ENCODE measurements at regions not wholly inside any gene's neighbourhood (a gene's known extent, or its start where the extent isn't known, plus 50 kb on each side); places are given as distances from the start of the nearest gene placed in this dataset.

DNA sequence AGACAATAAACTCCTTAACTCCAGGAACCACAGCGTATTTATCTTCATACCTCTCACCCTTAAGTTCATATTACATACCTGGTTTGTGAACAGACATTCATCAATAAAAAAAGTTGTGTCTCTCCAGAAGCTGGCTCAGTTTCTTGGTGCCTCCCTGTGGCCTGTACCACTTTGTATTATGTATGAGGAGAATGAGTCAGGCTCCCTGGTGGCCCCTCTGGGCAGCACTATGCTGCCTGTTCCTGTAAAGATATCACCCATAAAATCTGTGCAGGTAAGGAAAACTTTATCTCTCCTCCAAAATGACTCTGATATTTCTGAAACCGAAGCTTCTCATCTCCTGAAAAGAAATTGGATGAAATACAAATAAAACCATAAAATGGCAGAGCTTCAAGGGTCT, 198.4 kb upstream of the NT5C1B start:
- no peak for DNase-seq (ENCODE audit: low read depth in 3 of 3)

DNA sequence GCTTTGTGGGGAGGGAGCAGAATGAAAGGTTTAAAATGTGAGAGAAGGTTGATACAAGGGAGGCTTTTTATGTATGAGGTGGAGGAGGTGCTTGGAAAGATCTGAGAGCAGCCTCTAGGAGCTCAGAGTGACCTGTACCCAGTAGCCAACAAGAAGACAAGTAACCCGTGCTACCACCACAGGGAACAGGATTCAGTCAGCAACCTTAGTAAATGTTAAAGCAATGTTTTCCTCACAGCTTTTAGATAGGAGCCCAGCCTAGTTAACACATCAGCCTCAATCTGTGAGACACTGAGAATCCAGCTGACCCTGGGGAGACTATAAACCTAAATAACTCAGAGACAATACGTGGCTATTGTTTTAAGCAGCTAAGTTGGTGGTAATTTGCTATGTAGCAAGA, 194.9 kb upstream of the NT5C1B start:
- no peak for DNase-seq (ENCODE audit: low read depth in 3 of 3)

DNA sequence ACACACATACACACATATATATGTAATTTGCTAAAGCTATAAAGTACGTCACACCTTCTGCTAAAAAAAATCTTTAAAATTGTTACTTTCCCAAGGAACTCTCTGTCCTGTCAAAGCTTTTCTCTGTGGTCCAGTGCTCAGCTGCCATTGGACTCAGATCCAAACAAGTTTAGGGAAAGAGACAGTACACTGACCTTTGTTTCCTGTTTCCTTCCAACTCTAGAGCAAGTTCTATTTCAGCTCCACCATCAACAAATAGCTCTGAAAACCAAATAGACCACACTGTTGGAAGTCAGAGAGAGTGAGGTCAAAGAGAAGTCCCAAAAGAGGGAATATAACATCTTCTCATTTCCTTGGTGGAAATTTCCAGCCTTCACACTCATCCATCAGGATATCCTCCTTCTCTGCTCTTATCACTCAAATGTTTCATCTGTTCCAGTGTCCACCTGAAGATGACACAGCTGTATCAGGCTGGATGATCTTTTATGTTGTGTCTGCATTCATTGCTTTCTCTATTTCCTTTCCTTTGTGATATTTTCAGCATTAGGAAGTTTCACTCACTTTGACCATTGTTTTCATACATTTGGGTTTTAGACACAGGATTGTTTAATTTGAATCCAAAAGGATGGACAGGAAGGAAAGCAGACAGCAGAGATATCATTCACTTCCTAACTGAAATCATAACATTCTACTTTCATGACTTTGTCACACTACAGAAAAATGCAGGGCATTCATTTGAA, 192.3 kb upstream of the NT5C1B start:
- no peak for DNase-seq (ENCODE audit: low read depth in 3 of 3)

DNA sequence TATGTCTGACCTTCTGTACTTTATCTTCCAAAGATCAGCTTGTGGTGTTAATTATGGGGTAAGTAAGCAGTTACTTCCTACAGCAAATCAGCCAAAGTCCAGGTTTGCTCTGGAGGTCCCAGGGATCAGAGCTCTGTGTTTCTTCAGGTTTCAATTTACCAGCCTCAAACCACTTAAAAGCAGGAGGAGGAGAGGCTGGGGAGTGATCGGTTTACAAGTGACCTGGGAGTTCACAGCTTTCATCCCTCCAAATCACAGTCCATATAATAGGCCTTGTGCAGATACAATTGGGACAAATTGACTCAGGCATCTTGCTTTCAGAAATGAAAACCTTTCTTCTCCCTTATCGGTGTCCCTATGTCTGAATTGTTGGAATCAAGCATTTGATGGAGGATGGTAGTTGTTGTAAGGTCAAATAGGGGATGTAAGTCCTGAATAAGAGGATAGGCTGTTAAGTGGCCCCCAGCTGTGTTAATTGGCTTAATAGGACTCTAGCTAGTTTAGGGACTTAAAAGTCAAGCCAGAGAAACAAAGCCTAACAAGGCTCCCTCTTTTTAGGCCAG, 188.0 kb upstream of the NT5C1B start:
- DNase-seq (ENCODE audit: low read depth in 3 of 3), result no peak

DNA sequence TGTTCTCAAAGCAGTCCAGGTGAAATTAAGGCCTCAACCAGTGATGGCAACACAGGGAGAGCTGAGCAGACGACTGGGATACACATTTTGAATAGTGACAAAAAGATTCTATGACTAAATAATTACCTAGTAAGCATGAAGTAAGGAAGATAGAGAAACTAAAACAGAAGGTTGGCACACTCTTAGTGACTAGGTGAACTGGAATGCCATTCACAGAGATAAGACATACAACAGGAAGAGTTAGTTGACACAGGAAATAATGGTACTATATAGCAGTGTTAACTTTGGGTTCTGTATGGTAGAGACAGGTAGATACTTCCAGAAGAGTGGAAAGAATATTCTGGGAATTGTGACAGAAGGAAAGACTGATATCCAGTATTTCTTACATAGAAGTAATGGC, 181.8 kb upstream of the NT5C1B start:
- DNase-seq (ENCODE audit: low read depth in 3 of 3), result no peak

DNA sequence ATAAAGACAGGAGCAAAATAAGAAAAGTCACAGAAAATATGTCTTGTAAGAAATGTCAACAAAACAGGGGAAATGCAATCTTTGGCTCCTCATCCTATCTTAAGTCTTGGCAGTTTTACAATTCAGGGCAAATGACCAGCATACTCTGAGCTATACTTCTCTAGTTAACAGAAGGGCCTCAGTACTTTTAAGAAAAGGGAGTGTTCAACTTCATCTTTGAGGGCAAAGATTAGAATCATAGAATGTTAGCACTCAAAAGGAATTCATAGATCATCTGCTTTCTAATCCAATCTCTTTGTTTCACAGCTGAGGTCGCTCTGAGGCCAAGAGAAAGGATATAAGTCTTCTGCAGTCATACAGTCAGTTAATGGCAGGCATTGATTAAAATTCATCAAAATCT, 174.0 kb upstream of the NT5C1B start:
- no peak for DNase-seq (ENCODE audit: low read depth in 3 of 3)

DNA sequence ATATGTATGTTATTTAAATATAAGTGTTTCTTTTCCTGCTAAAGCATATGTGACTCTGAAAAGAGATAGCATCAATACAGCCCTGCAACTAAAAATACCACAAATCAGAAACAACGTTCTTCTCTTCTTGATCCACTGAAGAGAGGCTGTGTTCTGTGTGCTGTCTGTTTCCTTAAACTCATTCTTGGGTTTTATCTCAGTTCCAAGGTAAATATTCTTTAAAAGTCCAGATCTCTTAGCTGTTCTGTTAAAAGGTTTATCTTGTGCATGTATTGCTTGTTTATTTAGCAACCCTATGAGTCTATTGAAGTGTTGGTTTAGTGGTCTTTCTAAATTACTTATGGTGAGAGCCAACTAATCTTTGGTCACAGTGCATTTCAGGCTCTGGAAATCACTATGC, 173.3 kb upstream of the NT5C1B start:
- DNase-seq (ENCODE audit: low read depth in 3 of 3), result no peak

DNA sequence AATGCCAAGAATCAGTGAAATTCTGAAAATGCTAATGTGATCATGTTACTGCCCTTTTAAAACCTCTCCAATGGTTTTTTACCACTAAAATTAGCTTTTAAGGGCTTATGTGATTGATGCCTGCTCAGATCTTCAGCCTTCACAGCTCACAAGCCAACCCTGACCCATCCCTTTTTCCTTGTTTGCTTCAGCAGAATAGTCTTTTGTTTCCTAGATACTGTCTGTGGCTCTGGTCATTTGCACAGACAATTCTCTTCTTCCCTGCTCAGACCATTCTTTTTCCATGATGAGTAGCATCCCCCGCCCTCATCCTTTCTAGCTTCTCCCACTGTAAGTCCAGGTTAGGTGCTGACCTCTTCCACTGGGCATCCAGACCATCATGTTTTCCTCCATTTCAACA, 164.9 kb upstream of the NT5C1B start:
- DNase-seq (ENCODE audit: low read depth in 3 of 3), result no peak

DNA sequence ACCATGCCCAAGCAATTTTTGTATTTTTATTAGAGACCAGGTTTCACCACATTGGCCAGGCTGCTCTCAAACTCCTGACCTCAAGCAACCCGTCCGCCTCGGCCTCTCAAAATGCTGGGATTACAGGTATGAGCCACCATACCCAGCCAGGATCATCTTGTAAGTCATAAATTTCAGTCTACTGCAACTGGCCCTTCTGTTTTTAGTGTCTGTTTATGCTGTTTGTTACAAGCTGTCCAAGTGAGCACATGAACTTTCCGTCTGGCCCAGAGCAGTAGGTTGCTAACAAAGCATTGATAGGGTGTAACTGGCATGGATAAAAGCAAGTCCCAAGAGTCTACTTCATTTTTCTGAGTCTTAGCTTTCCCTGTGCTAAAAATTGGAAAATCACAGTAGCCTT, 164.4 kb upstream of the NT5C1B start:
- DNase-seq (ENCODE audit: low read depth in 3 of 3), result no peak

DNA sequence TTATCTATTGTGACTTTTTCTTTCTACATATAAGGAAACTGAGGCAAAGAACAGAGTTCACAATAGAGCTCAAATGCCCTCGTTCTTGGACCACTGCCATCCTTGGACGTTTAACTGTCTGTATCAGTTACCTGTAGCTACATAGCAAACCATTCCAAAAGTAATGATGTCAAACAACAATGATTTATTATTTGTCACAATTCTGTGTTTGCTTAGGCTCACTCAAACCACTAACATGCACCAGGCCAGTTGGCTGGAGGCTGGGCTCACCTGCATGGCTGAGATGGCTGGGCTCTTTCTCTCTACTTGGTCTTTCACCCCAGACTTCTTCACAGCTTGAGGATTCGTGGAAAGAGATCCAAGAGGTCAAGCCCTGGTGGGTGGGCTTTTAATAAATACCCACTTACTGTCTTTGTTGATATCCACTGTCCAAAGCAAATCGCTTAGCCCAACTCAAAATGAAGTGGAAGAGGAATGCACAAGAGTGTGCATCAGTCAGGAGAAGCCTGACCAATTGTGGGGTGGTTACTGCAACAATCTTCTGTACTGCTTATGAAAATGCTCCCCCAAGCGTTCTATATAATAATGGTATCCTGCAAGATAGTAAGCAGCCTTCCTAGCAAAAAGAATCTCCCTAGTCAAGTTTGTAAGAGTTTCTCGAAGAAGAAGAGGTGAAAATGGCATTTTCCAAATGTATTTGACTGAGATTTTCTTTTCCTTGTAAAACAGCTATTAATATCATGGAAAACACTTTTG, 163.5 kb upstream of the NT5C1B start:
- DNase-seq (ENCODE audit: low read depth in 3 of 3), result no peak

DNA sequence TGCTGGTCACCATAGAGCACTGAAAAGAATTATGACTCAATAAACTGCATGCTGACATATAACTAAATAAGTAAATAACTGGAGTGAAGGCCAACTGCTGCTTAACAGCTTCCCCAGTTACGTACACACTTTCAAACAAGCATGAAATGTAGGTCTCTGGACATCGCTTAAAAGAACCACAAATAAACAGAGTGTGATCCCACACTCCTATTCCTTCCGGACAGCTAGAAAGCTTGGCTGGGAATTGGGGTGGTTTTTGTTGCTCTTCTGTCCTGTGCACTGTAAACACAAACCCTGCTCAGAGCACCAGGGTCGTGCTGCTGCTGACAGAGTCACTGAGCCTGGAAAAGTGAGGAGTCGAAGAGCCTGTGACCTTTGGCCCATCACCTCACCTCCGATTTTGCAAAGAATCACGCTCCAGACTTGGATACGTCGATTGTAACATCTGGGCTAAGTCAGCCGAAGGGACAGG, 162.7 kb upstream of the NT5C1B start:
- no peak for DNase-seq (ENCODE audit: low read depth in 3 of 3)

DNA sequence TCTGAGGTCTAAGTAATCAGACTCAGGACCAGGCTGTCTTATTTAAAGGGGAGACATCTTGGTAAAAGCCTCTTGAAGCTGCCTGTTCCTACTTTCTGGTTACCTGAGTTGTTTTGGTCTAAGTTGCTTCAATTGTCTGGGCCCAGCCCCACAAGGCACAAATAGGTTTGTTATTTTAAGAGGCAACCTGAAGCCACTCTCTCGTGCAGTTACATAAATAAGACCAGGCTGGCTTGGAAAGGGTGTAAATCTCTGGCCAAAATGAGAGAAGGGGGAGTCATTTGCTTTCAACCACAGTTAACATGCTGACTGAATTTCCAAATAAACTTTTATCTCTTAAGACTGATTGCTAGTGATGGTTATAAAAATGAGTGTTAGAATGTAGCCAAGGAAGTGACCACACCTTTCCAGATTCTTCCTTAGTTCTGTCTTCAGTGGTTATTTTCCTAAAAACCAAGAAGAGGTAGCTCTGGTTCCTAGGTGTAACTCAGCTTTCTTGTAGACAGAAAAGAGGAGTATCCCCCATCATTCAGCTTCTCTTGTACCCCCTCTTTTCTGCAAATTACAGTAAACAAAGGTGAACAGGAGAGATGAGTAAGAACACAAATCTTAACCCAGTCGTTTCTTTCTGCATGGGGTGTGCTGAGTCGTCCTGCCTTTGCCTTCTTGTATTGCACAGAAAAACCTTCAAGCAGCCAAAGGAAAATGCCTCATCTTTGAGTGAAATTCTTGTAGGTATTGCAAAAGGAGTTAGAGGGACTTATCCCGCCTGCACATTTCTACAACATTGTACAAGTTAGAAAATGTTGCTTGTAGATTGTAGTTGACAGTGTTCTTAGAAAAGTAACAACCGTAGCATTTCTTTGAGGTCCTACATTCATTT, 161.5 kb upstream of the NT5C1B start:
- DNase-seq (ENCODE audit: low read depth in 3 of 3), result no peak

DNA sequence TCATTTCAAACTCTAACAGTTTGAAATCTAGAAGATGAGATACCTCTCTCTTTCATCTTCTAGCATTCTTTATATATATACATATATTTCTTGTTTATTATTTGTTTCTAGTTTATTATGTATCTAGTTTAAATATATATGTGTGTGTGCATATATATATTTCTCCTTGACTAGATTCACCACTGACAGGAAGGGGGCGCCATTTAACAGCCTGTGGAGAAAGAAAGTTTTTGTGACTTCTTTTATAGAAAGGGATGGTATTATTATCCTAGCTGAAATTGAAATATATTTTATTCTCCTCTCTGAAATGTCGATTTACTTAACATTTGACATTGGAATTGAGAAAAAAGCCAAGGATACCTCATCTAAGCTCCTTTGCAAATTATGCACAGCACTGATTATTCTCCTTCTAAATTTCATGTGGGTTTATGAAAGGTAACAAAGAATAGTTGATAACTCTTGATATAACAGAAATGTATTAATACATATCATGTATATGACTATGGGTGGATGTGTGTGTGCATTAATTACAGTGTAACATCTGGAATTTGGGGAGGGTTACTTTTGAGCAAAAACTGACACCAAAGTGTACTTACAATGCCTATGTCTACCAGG, 160.7 kb upstream of the NT5C1B start:
- DNase-seq (ENCODE audit: low read depth in 3 of 3), result peak in 2 of 3 experiments; percentile 4 to 19

DNA sequence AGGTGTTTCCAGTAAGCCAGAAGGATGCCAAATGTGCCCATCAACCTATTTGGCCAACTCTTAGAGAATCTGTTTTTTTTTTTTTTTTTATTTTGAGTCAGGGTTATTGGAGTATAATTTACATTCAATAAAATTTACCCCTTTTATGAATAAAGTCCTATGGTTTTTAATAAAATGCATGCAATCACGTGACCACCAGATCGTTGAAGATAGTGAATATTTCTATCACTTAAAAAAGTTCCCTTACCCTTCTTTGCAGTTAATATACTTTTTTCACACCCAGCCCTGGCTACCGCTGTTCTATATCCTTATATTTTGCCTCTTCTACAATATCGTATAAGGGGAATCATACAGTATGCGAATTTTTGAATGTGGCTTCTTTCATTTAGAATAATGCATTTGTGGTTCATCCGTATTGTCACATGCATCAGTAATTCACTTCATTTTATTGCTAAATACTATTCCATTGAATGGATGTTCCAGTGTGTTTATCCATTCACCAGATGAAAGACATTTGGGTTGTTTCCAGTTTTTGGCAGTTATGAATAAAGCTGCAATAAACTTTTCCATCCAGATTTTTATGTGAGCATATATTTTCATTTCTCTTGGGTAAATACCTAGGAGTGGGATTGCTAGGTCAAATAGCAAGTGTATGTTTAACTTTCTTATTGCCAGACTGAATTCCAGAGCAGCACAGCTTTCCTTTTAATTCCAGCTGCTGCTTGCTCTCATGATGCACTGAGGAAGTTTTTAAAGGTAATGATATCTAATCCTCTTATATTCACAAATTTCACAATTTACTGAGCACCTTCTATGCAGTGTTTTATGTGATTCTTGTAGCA, 156.3 kb upstream of the NT5C1B start:
- DNase-seq (ENCODE audit: low read depth in 3 of 3), result no peak

DNA sequence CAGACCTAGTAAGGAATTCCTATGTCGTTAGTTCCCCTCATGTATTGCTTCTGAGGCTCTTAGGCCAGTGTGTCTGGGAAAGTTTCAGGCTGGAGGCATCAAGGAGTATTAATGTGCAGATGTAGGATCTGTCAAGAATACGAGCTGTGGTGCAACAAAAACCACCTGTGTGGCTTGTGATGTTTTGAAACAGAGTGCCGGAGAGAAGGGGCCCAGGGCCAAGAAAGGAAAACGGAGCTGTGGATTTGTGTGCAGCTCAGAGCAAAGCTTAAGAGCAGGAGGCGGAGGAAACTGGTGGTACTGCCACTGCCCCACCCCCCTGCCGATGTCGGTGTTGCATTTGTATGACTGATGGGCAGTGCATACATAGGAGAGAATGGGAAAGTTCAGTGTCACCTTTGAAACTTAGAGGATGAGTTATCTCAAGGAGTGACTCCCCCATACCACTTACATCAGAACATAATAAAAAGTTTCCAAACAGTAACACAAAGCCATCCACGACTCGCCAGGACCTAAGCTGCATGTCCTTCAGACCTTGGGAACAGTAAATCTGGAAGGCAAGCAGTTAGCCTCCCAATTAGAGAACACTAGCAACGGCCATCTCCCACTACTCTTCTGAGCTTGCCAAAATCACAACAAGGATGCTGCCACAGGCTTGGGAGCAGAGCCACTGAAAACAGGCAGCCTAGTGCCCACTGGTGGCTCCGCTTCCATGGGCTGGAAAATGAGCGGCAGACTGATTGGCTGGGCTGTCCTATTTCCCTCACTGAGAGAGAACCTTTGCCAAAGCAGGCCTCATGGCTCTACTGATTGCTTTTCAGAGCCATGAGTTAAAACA, 152.7 kb upstream of the NT5C1B start:
- DNase-seq (ENCODE audit: low read depth in 3 of 3), result no peak

DNA sequence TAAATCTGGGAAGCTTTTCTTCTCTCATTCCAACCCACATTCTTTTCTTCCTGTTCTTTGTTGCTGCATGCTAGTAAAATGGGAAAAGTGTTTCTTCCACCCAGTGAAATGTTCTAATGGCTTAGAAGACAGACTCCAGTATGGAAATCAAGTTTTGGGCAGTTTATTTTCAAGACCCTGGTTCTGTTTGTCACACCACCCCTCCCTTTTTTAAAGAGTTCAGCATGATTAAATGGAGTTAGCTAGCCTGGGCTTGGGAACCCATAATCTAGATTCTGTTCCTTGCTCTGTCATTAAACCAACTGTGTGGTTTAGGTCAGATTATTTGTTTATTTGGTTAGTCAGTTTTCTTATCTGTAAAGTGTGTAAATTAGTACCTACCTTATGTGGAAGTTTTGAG, 151.8 kb upstream of the NT5C1B start:
- no peak for DNase-seq (ENCODE audit: low read depth in 3 of 3)

DNA sequence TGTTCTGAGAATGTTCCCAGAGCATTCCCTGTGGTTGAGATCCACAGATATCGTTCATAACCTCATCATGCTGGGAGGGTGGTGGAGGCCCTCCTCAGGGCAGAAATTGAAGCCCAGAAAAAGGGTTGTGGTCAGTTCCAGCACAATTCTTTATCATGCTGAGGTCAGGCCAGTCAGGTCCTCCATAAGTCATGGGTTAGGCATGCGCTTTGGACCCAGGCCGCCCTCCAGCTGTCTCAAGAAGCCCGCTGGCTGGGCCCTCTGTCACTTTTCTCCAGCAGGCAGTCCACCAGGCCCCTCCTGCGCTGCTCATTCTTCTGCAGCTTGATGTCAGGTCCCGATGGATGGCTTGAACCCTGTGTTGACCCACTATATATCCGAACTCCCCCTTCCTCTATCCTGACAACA, 151.1 kb upstream of the NT5C1B start:
- DNase-seq (ENCODE audit: low read depth in 3 of 3), result no peak

DNA sequence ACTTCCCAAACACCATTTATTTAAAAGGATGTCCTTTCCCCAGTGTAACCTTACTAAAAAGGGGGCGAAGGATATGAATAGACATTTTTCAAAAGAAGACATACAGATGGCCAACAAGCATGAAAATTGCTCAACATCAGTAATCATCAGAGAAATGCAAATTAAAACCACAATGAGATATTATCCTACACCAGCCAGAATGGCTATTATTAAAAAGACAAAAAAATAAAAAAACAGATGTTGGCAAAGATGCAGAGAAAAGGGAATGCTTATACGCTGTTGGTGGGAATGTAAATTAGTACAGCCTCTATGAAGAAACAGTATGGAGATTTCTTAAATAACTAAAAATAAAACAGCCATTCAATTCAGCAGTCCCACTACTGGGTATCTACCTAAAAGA, 142.3 kb upstream of the NT5C1B start:
- DNase-seq (ENCODE audit: low read depth in 3 of 3), result no peak

DNA sequence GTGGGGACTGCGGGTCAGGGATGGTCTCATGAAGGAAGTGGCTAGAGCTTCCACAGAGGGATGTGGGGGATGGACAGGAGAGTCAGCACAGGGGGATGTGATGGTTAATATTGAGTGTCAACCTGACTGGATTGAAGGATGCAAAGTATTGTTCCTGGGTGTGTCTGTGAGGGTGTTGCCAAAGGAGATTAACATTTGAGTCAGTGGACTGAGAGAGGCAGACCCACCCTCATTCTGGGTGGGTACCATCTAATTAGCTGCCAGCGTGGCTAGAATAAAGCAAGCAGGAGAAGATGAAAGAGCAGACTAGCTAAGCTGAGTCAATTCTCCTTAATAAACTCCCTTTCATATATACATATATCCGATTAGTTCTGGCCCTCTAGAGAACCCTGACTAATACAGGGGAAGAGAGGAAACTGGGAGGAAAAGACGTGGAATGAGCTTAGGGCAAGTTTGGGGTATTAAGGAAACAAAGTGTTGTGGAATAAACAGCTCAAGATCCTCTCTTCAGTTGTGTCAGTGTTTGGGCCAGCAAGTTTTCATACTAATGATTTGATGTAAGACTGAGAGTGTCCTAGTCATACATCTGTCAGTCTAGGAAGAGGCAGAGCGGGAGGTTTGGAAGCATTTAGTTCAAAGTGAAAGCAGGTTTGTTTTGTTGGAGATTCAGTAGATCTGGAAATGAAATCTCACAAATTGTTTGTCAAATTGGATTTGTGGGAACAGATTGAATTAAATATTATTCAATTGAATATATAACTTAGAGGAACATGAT, 135.2 kb upstream of the NT5C1B start:
- DNase-seq (ENCODE audit: low read depth in 3 of 3), result no peak
